HEK293T (cell line): ENCODE measurements at regions not wholly inside any gene's neighbourhood (a gene's known extent, or its start where the extent isn't known, plus 50 kb on each side); places are given as distances from the start of the nearest gene placed in this dataset.

Experiments used
- CTCF ChIA-PET: fragments of 350-600 bp; formaldehyde crosslinking; extraction: SDS; loops from one replicate; lab custom pipeline; 2021; ENCODE audit warnings: antibody characterized with exemption, inconsistent platforms; lab: Yijun Ruan, JAX
- POLR2A ChIA-PET: fragments of 350-600 bp; formaldehyde crosslinking; extraction: SDS; loops from one replicate; lab custom pipeline; 2020; ENCODE audit warnings: antibody characterized with exemption, inconsistent platforms; lab: Yijun Ruan, JAX
- DNase-seq: peaks from one replicate; pipeline ENCODE4 v3.0.0; 2012; ENCODE audit warnings: mixed read lengths; ENCODE audit errors: extremely low spot score
- ARNT ChIP-seq: fragments of 450-650 bp; IDR thresholded peaks from 2 replicates; pipeline ENCODE4 v1.6.1; 2017; ENCODE audit warnings: mild to moderate bottlenecking
- BHLHE40 ChIP-seq: fragments of 450-650 bp; IDR thresholded peaks from 2 replicates; pipeline ENCODE4 v1.6.1; 2016; ENCODE audit warnings: mild to moderate bottlenecking, moderate library complexity, borderline replicate concordance
- CTBP1 ChIP-seq: fragments of 450-650 bp; IDR thresholded peaks from 2 replicates; pipeline ENCODE4 v1.6.1; 2016; ENCODE audit warnings: borderline replicate concordance
- ELF4 ChIP-seq: fragments of 450-650 bp; IDR thresholded peaks from 2 replicates; pipeline ENCODE4 v1.6.1; 2017; ENCODE audit warnings: antibody characterized with exemption
- FOXA1 ChIP-seq: fragments of 450-650 bp; IDR thresholded peaks from 2 replicates; pipeline ENCODE4 v1.6.1; 2016; ENCODE audit warnings: mild to moderate bottlenecking
- FOXK2 ChIP-seq: fragments of 450-650 bp; IDR thresholded peaks from 2 replicates; pipeline ENCODE4 v1.6.1; 2016; ENCODE audit warnings: mild to moderate bottlenecking
- FOXM1 ChIP-seq: fragments of 450-650 bp; IDR thresholded peaks from 2 replicates; pipeline ENCODE4 v1.6.1; 2017; ENCODE audit warnings: mild to moderate bottlenecking, borderline replicate concordance
- HDGF ChIP-seq: fragments of 450-650 bp; IDR thresholded peaks from 2 replicates; pipeline ENCODE4 v1.6.1; 2017; ENCODE audit warnings: antibody characterized with exemption, borderline replicate concordance
- L3MBTL2 ChIP-seq: fragments of 450-650 bp; conservative IDR thresholded peaks from 2 replicates; pipeline ENCODE4 v1.6.1; 2016; ENCODE audit warnings: mild to moderate bottlenecking
- LEF1 ChIP-seq: fragments of 450-650 bp; IDR thresholded peaks from 2 replicates; pipeline ENCODE4 v1.6.1; 2017; ENCODE audit warnings: mild to moderate bottlenecking, borderline replicate concordance
- NFRKB ChIP-seq: fragments of 450-650 bp; IDR thresholded peaks from 2 replicates; pipeline ENCODE4 v1.6.1; 2016; ENCODE audit warnings: mild to moderate bottlenecking, moderate library complexity
- SP1 ChIP-seq: fragments of 450-650 bp; IDR thresholded peaks from 2 replicates; pipeline ENCODE4 v1.6.1; 2017
- SUZ12 ChIP-seq: fragments of 450-650 bp; IDR thresholded peaks from 2 replicates; pipeline ENCODE4 v1.6.1; 2016; ENCODE audit warnings: mild to moderate bottlenecking
- TARDBP ChIP-seq: fragments of 450-650 bp; IDR thresholded peaks from 2 replicates; pipeline ENCODE4 v1.6.1; 2016
- ZNF384 ChIP-seq: fragments of 450-650 bp; IDR thresholded peaks from 2 replicates; pipeline ENCODE4 v1.6.1; 2016
- TF ChIP-seq, protein P1 (sequence below): fragments of 450-650 bp; IDR thresholded peaks from 2 replicates; pipeline ENCODE4 v1.6.1; 2016

GRCh38 chr11:127443297-127443696, 442.7 kb upstream of the KIRREL3 start:
- ChIA-PET POLR2A (no interaction called here), CTCF (no interaction called here)
- TF ChIP-seq SUZ12: no peak
- TF ChIP-seq, protein P1, sequence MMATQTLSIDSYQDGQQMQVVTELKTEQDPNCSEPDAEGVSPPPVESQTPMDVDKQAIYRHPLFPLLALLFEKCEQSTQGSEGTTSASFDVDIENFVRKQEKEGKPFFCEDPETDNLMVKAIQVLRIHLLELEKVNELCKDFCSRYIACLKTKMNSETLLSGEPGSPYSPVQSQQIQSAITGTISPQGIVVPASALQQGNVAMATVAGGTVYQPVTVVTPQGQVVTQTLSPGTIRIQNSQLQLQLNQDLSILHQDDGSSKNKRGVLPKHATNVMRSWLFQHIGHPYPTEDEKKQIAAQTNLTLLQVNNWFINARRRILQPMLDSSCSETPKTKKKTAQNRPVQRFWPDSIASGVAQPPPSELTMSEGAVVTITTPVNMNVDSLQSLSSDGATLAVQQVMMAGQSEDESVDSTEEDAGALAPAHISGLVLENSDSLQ: no peak
- TF ChIP-seq SP1: no peak
- no peak for TF ChIP-seq NFRKB
- TF ChIP-seq CTBP1: no peak
- no peak for TF ChIP-seq ELF4
- TF ChIP-seq BHLHE40: no peak
- TF ChIP-seq FOXM1: no peak
- TF ChIP-seq HDGF: no peak
- no peak for TF ChIP-seq TARDBP
- TF ChIP-seq ARNT: no peak
- no peak for DNase-seq

DNA sequence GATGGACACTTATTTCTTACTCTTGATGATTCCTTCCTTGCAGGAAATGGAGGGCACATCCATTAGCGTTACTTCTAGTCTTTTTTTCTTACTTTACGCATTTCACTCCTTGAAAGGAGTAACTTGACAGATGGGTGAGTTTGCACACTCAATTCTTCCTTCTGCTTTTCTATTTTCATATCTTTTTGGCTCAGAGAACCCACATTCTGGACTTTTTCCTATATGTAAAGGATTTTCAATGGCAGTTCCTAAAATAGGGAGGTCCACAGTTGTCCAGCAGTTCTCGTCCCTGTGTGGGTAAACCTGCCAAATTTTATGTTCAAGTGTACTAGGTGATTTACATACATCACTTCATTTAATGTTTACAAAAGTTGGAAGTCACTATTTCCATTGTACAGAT, 440.0 kb upstream of the KIRREL3 start:
- POLR2A ChIA-PET: no interaction called here
- DNase-seq: no peak
- CTCF ChIA-PET: no interaction called here
- TF ChIP-seq FOXA1 (no peak), LEF1 (no peak), ELF4 (no peak), L3MBTL2 (no peak), HDGF (no peak), ZNF384 (no peak), NFRKB (no peak), FOXK2 (no peak), SUZ12 (no peak), TARDBP (no peak), ARNT (no peak)
- TF ChIP-seq, protein P1: no peak

DNA sequence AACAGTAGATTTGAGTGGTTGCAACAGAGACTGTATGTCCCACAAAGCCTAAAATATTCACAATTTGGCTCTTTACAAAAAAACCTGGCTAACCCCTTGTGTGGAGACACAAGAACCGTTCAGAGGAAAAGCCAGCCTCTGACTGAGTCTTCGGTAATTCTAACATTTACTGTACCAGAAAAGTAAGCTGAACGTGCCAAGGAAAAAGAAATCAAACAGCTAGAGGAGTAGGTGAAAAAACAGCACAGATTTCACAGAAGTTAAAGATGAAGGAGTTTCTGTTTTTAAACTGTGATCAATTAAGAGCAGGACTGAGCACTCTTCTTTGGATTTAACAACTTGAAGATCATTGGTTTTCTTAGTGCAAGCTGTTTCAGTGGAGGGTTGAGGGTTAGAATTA, 424.7 kb upstream of the KIRREL3 start:
- ChIA-PET CTCF (no interaction called here), POLR2A (interaction anchor here (0.6 kb wide), 1 partner anchor 522 kb away, joined by 3 read pairs; no protein-coding TSS in a partner anchor)
- TF ChIP-seq FOXK2 (no peak), ELF4 (no peak), TARDBP (no peak), HDGF (no peak), CTBP1 (no peak), ARNT (no peak), BHLHE40 (no peak), L3MBTL2 (no peak), ZNF384 (no peak)
- TF ChIP-seq, protein P1: no peak
- no peak for DNase-seq

GRCh38 chr11:127424661-127425060, 424.1 kb upstream of the KIRREL3 start:
- ChIA-PET CTCF (no interaction called here), POLR2A (interaction anchor here (0.6 kb wide), 1 partner anchor 521 kb away, joined by 3 read pairs; no protein-coding TSS in a partner anchor)
- TF ChIP-seq ELF4 (no peak), L3MBTL2 (no peak), FOXA1 (no peak), HDGF (no peak), SUZ12 (no peak)
- TF ChIP-seq, protein P1: no peak
- DNase-seq: no peak

- DNase-seq: no peak
- ChIA-PET POLR2A (no interaction called here), CTCF (no interaction called here)
- TF ChIP-seq NFRKB (no peak), ARNT (no peak), BHLHE40 (no peak)
These were observed 419.6 kb upstream of the KIRREL3 start for GRCh38 chr11:127420139-127420538.

GRCh38 chr11:127412722-127413380, 412.3 kb upstream of the KIRREL3 start:
- DNase-seq: no peak
- ChIA-PET POLR2A (no interaction called here), CTCF (no interaction called here)
- TF ChIP-seq HDGF (no peak), NFRKB (no peak), SUZ12 (no peak), ZNF384 (no peak), SP1 (no peak), L3MBTL2 (no peak), FOXA1 (no peak), LEF1 (no peak), CTBP1 (no peak), ARNT (no peak), FOXM1 (no peak), ELF4 (no peak), TARDBP (no peak), FOXK2 (no peak), BHLHE40 (no peak)
- TF ChIP-seq, protein P1: no peak
